OCI-M1 (cell line): ENCODE measurements at regions not wholly inside any gene's neighbourhood (a gene's known extent, or its start where the extent isn't known, plus 50 kb on each side); places are given as distances from the start of the nearest gene placed in this dataset.
"Not testable (repeated sequence)": the region's sequence is repeated elsewhere in the genome, so short reads cannot be mapped to it uniquely, and the experiment has no call there.

Source experiments
- DNase-seq: peaks from one replicate; lab custom pipeline; 2025; lab: John Stamatoyannopoulos, UW

DNA sequence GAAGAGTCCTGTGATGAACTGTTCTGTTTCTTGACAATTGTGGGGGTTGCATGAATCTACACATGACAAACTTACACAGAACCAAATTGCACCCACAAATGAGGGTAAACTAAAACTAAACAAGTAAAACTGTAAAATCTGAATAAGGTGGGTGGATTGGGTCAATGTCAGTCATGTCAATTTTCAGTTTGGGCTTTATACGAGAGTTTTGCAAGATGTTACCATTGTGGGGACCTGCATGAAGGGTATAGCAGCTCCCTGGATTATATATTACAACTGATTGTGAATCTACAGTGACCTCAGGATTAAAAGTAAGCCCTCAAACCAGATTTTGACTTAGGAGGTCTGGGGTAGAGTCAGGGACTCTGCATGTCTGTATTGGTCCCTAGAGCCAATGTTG is 101.5 kb upstream of the LHX5 start:
- no peak for DNase-seq

DNA sequence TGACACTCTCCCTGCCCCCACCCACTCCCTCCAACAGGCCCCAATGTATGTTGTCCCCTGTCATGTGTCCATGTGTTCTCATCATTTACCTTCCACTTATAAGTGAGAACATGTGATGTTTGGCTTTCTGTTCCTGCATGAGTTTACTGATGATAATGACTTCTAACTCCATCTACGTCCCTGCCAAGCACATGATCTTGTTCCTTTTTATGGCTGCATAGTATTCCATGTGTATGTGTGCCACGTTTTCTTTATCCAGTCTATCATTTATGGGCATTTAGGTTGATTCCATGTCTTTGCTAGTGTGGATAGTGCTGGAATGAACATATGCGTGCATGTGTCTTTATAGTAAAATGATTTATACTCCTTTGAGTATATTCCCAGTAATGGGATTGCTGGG is 100.0 kb upstream of the LHX5 start:
- DNase-seq = no peak

DNA sequence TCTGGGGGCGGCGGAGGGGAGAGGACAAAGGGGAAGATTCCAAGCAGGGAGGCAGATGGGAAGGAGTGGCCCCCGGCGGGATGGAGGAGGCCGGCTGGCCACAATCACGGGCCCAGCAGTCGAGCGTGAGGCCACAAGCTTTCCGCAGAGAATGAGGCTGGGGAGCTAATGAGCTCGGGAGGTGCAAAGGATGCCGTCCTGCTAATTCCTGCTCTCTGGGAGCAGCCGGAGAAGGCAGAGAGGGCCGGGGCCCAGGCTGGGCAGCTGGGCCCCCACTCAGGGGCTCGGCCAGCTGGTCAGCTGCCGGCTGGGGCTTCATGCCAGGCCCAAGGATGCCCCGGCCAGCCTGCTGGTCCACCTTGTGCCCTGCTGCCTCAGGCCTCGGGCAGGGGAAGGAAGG is 98.1 kb upstream of the LHX5 start:
- DNase-seq = no peak

DNA sequence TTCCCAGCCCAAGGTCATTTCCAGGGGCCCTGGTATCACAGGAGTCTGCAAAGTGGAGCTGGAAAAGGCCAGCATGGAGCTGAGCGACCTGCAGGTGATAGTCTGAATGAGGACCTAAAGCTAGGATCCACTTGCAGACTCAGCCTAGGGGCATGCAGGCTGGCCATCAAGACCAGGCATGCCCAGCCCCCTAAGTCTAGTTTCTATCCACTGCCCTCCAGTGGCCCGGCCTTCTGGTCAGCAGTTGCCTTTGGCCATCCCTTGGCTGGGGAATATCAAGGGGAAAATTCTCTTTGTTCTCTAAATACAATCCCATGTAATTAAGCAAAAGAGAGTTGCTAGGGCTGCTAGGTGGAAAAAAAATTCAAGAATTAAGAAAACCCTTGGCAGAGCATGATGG is 96.3 kb upstream of the LHX5 start:
- no peak for DNase-seq

DNA sequence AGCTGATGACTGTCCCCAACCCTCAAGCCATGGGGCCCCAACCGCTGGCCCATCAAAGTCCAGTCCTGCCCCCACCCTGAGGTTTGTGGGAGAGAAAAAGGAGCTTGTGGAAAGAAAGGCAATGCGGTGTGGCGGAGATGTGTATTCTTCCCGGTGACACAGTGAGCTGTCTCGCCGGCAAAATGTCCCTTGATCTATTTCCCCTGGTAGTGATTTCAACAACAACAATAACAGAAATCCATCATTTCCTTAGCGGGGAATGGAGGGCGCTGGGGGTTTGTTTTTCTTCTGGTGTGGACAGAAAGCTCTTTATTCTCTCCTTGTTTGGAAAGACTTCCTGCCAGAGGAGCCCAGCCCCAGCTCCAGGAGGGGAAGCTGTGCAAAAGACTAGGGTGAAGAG is 93.7 kb upstream of the LHX5 start:
- DNase-seq = no peak

DNA sequence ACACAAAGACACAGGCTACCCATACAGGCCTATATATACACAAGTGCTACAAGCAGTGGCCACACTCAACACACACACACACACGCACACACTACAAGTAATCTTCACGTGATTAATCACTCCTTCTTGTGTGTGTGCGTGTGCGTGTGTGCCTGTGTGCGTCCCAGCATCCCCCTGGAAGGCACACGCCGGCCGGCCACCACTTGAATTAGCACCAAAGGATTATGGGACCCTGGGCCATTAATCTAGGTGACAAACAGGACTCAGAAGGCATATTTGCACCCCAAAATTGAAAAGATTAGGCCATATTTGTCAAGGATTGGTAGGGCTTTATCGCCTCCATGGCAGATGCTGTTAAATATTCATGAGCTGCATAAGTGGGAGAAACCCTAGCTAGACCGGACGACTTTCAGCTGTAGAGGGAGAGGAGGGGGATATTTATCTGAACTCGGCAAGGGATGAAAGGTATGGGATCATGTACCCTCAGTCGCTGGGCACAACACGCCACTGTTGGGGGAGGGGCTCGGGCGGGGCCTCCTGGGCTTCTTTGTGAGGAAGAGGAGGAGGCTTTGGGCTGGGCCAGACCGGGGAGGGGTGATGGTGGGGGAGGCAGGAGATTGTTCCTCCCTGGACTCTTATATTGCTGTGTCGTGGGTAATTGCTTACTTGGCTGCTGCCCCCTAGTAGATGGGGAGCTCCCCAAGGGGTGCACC is 89.6 kb upstream of the LHX5 start:
- DNase-seq = no peak

DNA sequence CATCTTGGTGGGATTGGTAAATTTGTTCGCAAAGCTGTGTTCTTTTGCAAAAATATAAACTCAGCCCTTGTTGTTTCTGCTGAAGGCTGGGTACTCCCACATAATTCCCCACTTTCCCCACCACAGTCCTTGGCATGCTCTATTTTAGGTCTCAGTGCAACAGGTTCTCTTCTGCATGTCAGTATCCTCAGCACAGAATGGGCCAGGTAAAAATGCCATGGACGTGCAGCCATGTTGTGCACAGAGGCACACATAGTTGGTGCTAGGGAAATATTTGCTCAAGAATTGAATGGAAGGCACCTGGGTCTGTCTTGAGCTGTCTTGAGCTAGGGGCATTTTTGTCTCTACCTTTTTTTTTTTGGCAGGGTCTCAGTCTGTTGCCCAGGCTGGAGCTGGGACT is 87.8 kb upstream of the LHX5 start:
- no peak for DNase-seq

DNA sequence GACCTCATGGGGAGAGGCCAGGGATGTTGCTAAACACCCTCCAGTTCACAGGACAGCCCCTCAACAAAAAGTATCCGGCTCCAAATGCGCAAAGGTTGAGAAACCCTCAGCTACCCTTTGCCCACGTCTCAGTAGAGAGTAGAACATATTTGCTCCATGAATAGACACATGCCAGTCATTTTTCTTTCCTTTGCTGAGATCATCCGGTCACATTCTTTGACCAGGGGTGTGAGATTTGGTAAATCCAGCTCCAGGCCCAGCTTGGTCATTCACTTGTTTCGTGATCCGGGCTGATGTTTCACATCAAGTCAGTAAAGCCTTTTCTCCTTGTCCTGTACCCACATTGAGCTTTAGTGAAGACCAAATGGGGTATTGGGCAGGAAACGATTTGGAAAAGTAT is 83.6 kb upstream of the LHX5 start:
- DNase-seq = no peak

DNA sequence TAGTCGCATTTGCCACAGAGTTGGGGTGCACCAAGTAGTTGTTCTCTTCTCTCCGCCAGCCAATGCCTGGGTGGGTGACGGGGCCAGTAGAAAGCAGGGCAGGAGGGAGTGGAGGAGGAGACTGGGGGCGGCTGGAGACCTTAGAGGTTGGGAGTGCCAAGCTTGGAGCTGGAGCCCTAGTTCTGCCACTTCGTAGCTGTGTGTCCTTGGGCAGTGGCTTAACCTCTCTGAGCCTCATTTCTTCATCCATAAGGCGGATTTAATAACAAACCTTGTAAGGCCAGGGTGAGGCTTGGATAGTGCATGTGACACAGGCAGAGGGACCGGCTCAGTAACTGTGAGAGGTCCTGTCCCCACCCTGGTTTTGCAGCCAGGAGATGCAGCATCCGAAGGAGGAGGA is 81.1 kb upstream of the LHX5 start:
- no peak for DNase-seq

DNA sequence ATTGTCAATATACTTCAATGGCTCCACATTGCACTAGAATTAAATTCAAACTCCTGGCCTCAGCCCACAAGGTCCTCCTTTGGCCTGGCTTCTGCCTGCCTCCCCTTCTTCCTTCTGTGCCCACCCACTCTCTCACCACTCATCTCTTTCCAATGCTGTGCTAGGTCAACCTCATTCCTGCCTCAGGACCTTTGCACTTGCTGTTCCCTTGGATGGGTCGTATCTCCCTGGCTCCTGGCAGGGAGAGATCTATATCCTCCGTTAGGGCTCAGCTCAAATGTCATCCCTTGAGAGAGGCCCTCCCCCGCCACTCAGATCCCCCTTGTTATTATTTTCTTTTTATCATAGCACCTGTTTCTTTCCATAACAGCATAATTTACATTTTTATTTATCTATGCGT is 79.9 kb upstream of the LHX5 start:
- no peak for DNase-seq

DNA sequence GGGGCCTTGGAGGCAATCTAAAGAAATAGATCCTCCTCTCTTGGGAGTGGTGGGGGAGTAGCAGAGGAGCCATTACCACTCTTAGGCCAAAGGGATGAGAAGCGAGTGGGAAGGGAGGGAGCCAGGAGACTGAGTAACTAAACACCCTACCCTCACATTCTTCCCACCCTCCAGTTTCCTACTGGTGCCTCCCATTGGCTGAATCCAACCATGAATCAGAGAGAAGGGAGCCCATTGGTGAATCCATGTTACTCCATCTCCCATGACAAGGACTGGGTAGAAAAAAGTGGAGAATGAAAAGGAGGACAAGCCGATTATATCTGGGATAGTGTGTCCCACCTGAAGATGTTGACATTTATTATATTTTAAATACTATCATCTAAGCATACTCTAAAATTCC is 76.8 kb upstream of the LHX5 start:
- no peak for DNase-seq

DNA sequence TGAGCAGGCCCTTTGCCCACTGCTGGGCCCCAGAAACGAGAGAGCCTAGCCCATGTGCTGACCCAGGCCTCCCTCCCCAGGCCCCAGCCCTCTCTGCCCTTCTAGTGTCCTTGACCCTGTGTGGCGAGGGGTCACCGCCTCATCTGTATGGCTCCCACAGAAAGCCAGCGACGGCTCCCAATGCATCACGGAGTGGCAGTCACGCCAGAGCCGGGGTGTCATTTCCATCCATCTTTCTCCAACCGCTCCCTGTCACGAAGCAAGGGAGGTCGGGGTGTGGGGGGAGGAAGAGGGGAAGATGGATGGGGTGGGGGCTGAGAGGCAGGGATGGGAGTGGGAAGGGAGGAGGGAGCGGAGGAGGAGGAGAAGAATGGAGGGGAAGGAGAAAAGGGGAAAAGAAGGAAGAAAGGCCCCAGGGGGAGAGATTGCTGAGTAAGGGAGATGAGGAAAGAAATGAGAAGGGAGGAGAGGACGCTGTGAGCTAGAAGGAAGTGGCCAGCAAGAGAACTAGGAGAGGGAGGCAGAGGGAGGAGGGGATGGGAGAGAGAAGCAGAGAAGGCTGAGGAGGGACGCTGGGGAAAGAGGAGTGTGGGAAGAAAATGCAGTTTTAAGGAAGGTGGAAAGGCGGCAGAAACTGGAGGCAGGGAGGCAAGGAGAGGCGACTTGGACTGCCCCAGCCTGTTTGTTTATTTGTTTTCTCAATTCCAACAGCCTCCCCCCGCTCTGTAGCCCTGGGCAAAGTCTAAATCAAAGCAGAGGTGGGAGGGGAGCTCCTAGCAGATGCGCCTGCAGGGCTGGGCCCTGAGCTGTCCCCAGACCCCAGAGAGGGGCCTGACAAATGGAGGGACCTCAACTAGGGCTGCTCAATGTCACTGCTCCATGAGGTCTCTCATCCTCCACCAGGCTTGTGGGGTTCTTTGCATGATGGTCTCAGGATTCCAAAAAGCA is 75.5 kb upstream of the LHX5 start:
- no peak for DNase-seq

DNA sequence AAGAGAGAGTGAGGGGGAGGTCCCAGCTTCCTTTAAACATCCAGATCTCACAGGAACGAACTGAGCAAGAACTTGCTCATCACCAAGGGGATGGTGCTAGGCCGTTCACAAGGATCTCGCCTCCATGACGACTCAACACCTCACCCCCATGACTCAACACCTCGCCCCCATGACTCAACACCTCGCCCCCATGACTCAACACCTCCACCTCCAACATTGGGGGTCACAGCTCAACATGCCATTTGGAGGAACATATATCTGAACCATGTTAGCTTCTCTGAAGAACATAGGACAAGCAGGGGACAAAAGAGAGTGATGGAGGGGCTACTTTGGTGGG is 66.0 kb upstream of the LHX5 start:
- DNase-seq = no peak

DNA sequence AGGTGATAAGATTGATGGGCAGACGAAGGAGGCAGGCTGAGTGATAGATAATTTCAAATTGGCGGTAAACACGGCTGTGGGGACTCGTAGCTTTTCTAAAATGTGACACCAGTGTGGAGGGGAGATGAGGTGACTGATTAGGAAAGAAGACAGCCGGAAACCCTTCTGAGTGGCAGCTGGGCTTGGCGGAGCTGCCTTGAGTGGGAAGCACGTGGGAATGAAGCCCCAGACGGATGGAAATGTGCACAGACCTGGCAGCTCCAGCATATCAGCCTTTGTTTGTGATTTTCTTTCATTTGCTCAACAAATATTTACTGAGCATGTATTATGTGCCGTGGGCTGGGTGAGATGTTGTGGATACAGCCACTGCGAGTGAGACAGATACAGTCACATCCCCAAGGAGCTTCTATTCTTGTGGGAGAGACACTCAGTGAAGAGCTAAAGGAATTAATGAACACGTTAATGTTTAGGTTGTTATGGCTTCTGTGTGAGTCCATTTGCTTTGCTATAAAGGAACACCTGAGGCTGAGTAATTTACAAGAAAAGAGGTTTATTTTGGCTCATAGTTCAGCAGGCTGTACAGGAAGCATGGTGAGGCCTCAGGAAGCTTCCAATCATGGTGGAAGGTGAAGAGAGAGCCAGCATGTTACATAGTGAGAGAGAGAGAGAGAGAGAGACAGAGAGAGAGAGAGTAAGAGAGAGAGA is 65.5 kb upstream of the LHX5 start:
- DNase-seq = no peak

DNA sequence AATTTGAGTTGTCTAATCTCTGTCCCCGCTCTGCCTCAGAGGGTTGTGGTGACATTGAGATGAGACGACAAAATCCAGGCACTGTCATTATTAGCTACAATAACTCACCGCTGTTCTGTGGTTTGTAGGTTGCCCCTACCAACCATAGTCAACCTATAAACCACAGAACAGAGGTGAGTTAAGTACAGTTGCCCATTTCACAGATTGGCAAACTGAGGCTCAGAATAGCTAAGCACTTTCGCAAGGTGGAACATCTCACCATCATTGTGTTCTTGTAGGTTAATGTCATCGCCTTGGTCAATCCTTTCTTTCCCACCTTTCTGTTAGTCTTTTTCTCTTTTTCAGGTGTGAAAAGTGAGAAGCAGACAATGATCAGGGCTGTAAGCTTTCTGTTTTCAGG is 63.4 kb upstream of the LHX5 start:
- no peak for DNase-seq

DNA sequence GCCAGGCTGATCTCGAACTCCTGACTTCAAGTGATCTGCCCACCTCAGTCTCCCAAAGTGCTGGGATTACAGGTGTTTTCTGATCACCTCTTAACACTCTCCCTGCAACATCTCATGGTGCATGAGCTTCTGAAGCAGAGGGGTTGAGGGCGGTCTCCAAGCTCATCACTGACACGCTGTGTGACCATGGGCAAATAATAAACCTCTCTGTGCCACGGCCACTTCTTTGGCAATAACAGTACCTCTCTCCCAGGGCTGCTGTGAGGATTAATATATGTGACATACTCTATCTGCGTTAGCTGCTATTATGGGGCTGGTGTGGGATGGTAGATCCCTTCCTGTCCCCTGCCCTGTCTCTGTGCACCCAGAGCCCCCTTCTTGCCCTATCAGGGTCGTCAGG is 62.9 kb upstream of the LHX5 start:
- no peak for DNase-seq

DNA sequence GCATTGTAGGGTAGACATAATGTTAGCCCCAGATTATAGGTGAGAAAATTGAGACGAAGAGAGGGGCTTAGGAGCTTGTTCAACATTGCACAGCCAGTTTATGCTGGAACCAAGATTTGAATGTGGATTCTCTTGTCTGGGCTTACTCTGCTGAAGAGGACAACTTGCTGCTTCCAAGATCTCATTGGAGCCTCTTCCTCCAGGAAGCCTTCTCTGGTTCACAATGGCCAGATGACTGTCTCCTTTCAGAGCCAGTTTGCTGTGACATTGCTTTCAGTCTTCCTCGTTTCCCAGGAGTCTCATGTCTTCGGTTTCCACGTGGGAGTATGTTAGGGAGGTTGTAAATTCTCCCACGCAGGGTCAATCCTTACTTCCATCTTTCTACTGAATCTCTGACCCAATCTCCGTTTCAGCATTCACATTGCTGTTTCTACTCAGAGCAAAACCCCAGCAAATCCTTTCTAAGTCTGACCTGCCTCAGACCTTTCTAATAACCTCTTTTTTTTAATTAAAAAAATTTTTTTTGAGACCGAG is 62.2 kb upstream of the LHX5 start:
- no peak for DNase-seq

DNA sequence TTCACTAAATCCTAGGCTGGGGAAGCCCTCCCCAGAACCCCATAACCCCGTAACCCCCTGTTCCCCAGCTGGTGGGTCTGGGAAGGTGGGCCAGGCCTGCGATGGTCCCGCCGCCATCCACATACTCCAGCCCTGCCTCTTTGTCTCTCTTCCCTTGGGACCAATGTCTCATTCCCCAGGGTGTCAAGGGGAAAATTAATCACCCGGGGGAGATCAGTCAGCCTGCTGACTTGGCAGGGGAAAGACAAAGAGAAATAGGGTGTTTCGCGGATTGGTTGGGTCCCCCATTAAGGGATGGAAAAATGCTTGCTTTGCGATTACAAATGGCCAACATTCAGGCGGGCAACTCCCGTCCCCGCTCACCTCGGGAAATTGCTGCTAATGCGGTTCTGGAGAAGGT is 60.6 kb upstream of the LHX5 start:
- no peak for DNase-seq

DNA sequence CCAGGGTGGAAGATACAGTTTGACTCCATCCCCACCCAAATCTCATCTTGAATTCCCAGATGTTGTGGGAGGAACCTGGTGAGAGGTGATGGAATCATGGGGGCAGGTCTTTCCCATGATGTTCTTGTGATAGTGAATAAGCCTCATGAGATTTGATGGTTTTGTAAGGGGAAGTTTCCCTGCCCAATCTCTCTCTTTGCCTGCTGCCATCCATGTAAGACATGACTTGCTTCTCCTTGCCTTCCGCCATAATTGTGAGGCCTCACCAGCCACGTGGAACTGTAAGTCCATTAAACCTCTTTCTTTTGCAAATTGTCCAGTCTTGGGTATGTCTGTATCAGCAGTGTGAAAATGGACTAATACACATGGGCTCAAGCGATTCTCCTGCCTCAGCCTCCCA is 59.4 kb upstream of the LHX5 start:
- DNase-seq = not testable (repeated sequence)

DNA sequence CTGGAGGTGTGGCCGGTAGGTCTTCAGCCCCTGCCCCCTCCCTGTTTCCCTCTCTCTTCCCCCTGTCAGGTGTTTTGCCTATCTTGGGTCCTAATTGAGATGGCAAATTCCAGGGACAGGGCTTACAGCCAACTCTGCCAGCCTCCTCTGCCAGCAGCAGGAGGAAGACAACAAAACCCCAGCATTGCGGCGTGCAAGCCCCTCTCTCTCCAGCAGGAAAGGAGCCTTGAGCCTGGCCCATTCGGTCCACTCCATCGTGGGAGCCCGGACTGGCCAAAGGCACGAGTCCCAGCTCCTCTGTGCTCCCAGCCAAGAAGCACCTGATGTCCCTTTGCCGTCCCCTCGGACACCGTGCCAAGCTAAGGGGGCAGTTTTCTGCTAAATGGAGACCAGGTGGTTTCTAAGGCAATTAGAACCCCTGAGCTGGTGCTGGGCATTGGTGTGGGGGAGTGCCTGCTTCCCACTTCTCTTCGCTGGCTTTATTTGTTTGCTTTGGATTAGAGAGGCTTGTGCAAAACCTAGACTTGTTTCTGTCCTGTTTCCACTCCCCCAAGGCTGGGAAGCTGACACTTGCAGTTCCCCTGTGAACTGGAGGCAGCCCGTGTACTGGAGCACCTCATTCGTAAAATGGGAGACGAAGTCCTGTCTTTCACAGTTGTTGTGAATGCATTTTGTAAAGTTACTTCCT is 57.1 kb upstream of the LHX5 start:
- no peak for DNase-seq

DNA sequence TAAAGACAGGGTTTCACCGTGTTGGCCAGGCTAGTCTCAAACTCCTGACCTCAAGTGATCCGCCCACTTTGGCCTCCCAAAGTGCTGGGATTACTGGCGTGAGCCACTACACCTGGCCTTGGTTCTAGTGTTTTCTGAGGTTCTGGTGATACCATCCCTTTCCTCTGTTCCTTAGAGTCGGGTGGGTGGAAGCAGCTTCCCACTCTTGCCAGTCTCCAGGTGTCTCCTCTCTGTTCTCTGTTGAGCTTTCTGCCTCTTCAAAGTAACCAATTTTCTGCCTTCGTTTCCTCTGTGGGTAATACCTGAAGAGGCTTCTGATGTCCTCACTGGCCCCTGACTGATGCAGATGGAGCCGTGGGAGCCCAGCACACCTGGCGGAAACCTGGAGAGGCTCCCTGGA is 53.4 kb upstream of the LHX5 start:
- no peak for DNase-seq

DNA sequence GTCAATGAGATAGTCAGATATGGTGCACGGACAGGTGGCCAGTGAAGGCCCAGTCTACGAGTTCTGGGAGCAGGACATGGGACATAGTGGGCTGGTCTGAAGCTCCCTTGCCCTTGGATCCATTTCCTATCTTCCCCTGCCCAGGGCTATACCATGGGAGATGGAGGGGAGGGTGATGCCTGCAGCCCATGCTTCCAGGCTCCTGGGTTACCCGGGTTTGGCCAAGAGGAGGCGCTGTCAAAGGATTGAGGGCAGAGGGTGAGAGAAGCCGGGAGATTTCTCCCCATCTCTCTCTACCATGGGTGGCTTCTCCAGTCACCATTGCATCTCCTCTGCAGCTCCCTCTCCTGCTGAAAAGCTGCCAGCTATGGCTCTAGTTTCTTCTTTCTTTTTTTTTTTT is 52.8 kb upstream of the LHX5 start:
- peak; percentile 6 for DNase-seq
